SU-DHL-6 (cell line): ENCODE measurements at regions not wholly inside any gene's neighbourhood (a gene's known extent, or its start where the extent isn't known, plus 50 kb on each side); places are given as distances from the start of the nearest gene placed in this dataset.

Experiments used
- EZH2phosphoT487 ChIP-seq: fragments of 200-600 bp; sonication (generic), shearing (Covaris generic); conservative IDR thresholded peaks from 2 replicates; pipeline ENCODE4 v1.6.1; 2018; ENCODE audit warnings: mild to moderate bottlenecking, antibody characterized with exemption, low read length, moderate library complexity, mixed read lengths
- TF ChIP-seq, protein P1 (sequence below): fragments of 200-600 bp; sonication (generic); IDR thresholded peaks from one replicate; pipeline ENCODE4 v1.5.1; 2017; ENCODE audit warnings: antibody characterized with exemption, mild to moderate bottlenecking, low read length, moderate library complexity; ENCODE audit not compliant: insufficient read depth, poor library complexity, severe bottlenecking

DNA sequence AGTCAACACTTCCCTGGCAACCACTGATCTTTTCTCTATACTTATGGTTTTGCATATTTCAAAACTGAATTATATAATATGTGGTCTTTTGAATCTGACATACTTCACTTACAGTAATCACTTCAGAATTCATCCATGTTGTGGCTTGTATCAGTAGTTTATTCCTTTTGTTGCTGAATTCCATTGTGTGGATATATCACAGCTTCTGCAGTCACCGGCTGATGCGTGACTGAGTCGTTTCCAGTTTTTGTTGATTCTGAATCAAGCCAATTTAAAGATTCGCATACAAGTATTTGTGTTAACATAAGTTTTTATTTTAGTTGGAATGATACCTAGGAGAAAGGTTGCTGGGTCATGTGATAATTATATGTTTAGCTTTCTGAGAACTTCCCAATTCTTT, 672.5 kb upstream of the ANKRD30A start:
- TF ChIP-seq, protein P1, sequence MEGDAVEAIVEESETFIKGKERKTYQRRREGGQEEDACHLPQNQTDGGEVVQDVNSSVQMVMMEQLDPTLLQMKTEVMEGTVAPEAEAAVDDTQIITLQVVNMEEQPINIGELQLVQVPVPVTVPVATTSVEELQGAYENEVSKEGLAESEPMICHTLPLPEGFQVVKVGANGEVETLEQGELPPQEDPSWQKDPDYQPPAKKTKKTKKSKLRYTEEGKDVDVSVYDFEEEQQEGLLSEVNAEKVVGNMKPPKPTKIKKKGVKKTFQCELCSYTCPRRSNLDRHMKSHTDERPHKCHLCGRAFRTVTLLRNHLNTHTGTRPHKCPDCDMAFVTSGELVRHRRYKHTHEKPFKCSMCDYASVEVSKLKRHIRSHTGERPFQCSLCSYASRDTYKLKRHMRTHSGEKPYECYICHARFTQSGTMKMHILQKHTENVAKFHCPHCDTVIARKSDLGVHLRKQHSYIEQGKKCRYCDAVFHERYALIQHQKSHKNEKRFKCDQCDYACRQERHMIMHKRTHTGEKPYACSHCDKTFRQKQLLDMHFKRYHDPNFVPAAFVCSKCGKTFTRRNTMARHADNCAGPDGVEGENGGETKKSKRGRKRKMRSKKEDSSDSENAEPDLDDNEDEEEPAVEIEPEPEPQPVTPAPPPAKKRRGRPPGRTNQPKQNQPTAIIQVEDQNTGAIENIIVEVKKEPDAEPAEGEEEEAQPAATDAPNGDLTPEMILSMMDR = no peak
- no peak for TF ChIP-seq EZH2phosphoT487
